Stimulated activated naive CD8-positive, alpha-beta T cell treated with anti-CD3 and anti-CD28 coated beads, Interleukin-15, amount 100 ng/mL, for 72 hours (primary cell): ENCODE measurements at regions not wholly inside any gene's neighbourhood (a gene's known extent, or its start where the extent isn't known, plus 50 kb on each side); places are given as distances from the start of the nearest gene placed in this dataset.

Source experiments
- ATAC-seq: fragments of 150-1000 bp; cut with Tn5 transposase; 2 replicates; pipeline ENCODE4 v1.10.0; 2021; ENCODE audit warnings: mild to moderate bottlenecking, moderate library complexity
- DNase-seq, 2 donors: peaks; one replicate each; pipeline ENCODE4 v3.0.0; 2021 to 2022
- H3K27ac Mint-ChIP-seq, 2 donors: one replicate each; pipeline ENCODE4 v1.8.0; 2022; ENCODE audit warnings: mild to moderate bottlenecking in 2 of 2, mixed read lengths in 2 of 2, moderate library complexity in 2 of 2
- H3K27me3 Mint-ChIP-seq: one replicate; pipeline ENCODE4 v1.8.0; 2022; ENCODE audit warnings: mixed read lengths
- H3K4me1 Mint-ChIP-seq: one replicate; pipeline ENCODE4 v1.8.0; 2022; ENCODE audit warnings: mild to moderate bottlenecking, mixed read lengths
- H3K4me3 Mint-ChIP-seq, 2 donors: one replicate each; pipeline ENCODE4 v1.8.0; 2022; ENCODE audit warnings: mild to moderate bottlenecking in 2 of 2, mixed read lengths in 2 of 2, moderate library complexity in 1 of 2
- H3K9me3 Mint-ChIP-seq, 2 donors: one replicate each; pipeline ENCODE4 v1.8.0; 2022; ENCODE audit warnings: mixed read lengths in 2 of 2

GRCh38 chr7:84469034-84469433 is 274.4 kb upstream of the SEMA3A start:
- Mint-ChIP-seq H3K4me1 (no peaks in the 10 kb centered on the region), H3K9me3 (no peaks in the 10 kb centered on the region), H3K4me3 (no peak overlapping the region), H3K27ac (no peak overlapping the region), H3K27me3 (no peaks in the 10 kb centered on the region)
- ATAC-seq (no peak), DNase-seq (no peak)

- DNase-seq, result no peak
- Mint-ChIP-seq H3K9me3 (no peaks in the 10 kb centered on the region), H3K27me3 (no peaks in the 10 kb centered on the region), H3K27ac (no peak overlapping the region), H3K4me1 (no peaks in the 10 kb centered on the region), H3K4me3 (no peak overlapping the region)
- no peak for ATAC-seq
These were observed 267.7 kb upstream of the SEMA3A start for GRCh38 chr7:84462259-84462658.

- H3K9me3 Mint-ChIP-seq, result no peaks in the 10 kb centered on the region
- no peak overlapping the region for H3K27ac Mint-ChIP-seq
- DNase-seq (no peak), ATAC-seq (no peak)
- H3K4me3 Mint-ChIP-seq, result no peak overlapping the region
- no peaks in the 10 kb centered on the region for H3K4me1 Mint-ChIP-seq
- H3K27me3 Mint-ChIP-seq, result no peaks in the 10 kb centered on the region
These were observed 266.5 kb upstream of the SEMA3A start for GRCh38 chr7:84461093-84461492.

- Mint-ChIP-seq H3K27me3 (no peaks in the 10 kb centered on the region), H3K27ac (no peak overlapping the region), H3K4me1 (no peaks in the 10 kb centered on the region), H3K9me3 (no peaks in the 10 kb centered on the region), H3K4me3 (no peak overlapping the region)
- DNase-seq (no peak), ATAC-seq (no peak)
These were observed 261.2 kb upstream of the SEMA3A start for GRCh38 chr7:84455788-84456187.

DNA sequence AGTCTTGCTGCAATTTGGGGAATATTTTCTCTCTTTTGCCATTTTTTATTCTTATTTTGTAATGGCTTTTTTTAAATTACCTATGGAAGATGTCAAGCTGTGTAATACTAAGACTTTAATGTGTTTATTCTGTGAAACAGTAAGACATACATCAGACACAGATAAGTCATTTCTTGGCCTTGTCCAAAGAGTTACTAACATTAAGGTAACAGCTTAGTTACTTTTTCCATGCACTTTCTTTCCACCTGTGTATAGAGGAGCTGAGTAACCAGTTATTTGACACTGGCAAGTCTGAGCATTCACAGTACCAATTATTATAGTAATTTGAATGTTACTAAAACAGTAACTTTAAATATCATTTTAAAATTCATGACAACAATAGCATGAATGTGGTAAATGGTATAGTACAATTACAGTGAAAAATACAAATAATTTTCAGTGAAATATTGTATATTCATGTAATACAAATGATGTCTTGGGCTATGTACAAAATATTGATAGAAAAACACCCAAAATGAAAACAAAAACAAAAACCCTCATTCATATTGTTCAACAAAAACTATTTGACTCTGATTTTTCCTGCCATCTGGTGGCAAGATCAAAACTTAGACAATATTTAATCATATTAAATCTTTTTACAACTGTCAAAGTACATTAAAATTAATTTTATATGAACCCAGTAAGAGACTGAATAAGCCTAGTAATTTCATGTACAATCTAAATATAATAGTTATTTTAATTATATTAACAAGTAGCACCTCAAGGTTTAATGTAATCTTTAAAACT is 259.8 kb upstream of the SEMA3A start:
- Mint-ChIP-seq H3K4me1 (no peaks in the 10 kb centered on the region), H3K4me3 (no peak overlapping the region), H3K27ac (no peak overlapping the region), H3K9me3 (no peaks in the 10 kb centered on the region), H3K27me3 (peaks cover 7% of the 10 kb centered on the region)
- DNase-seq, result no peak
- no peak for ATAC-seq

- H3K9me3 Mint-ChIP-seq, result no peaks in the 10 kb centered on the region
- peaks cover 7% of the 10 kb centered on the region for H3K27me3 Mint-ChIP-seq
- ATAC-seq (no peak), DNase-seq (no peak)
- no peak overlapping the region for H3K4me3 Mint-ChIP-seq
- H3K27ac Mint-ChIP-seq, result no peak overlapping the region
- H3K4me1 Mint-ChIP-seq, result no peaks in the 10 kb centered on the region
These were observed 258.0 kb upstream of the SEMA3A start for GRCh38 chr7:84452618-84453017.

DNA sequence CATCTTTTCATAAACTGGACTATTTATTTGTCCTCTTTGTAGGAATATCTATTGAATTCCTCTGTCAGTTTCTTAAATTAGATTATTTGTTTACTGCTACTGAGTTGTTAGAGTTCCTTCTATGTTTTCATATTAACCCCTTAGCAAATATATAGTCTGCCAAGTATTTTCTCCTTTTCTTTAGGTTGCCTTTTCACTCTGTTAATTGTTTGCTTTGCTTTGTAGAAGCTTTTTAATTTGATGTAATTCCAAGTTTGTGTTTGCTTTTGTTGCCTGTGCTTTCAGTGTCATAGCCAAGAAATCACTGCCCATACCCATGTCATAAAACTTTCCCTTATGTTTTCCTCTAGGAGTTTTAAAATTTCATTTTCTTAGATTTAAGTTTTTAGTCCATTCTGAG is 256.2 kb upstream of the SEMA3A start:
- peaks cover 7% of the 10 kb centered on the region for H3K27me3 Mint-ChIP-seq
- DNase-seq, result no peak
- no peak for ATAC-seq
- no peak overlapping the region for H3K27ac Mint-ChIP-seq
- H3K9me3 Mint-ChIP-seq, result no peaks in the 10 kb centered on the region
- no peaks in the 10 kb centered on the region for H3K4me1 Mint-ChIP-seq
- no peak overlapping the region for H3K4me3 Mint-ChIP-seq

GRCh38 chr7:84447636-84448293 is 253.2 kb upstream of the SEMA3A start:
- H3K9me3 Mint-ChIP-seq, result peaks cover 0 to 4% of the 10 kb centered on the region in 2 donors
- no peak for DNase-seq
- H3K27ac Mint-ChIP-seq, result no peak overlapping the region
- no peaks in the 10 kb centered on the region for H3K4me1 Mint-ChIP-seq
- peaks cover 7% of the 10 kb centered on the region for H3K27me3 Mint-ChIP-seq
- no peak overlapping the region for H3K4me3 Mint-ChIP-seq
- ATAC-seq, result peak; percentile 7

DNA sequence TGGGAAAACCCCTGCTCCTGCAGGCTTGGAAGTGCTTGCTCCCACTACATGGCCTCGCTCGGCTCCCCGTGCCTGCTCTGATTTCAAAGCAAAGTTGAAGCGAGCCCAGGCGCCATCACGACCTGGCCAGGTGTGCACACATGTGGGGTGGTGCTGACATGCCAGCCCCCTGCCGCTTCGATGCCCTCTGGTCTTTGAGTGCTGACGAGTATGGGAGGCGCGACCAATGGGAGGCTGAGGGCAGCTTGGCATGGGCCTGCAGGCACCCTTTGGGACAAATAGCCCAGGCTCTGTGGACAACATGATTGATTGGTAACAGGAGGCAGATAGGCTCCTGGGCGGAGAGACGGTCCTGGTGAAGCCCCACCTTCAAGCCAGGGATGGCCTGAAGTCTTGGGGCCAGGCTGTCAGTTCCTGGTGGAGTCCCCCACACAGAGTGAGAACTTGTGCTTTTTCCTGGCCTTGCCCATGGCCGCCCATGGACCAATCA is 252.4 kb upstream of the SEMA3A start:
- Mint-ChIP-seq H3K9me3 (peaks cover 0 to 4% of the 10 kb centered on the region in 2 donors), H3K4me3 (no peak overlapping the region), H3K27me3 (peaks cover 7% of the 10 kb centered on the region), H3K4me1 (no peaks in the 10 kb centered on the region), H3K27ac (no peak overlapping the region)
- ATAC-seq (peak; percentile 40), DNase-seq (no peak)

GRCh38 chr7:84425702-84426259 is 231.2 kb upstream of the SEMA3A start:
- Mint-ChIP-seq H3K27me3 (no peaks in the 10 kb centered on the region), H3K9me3 (peaks cover 9 to 19% of the 10 kb centered on the region in 2 donors), H3K27ac (no peak overlapping the region), H3K4me3 (no peak overlapping the region), H3K4me1 (no peaks in the 10 kb centered on the region)
- ATAC-seq (peak; percentile 43), DNase-seq (no peak)

DNA sequence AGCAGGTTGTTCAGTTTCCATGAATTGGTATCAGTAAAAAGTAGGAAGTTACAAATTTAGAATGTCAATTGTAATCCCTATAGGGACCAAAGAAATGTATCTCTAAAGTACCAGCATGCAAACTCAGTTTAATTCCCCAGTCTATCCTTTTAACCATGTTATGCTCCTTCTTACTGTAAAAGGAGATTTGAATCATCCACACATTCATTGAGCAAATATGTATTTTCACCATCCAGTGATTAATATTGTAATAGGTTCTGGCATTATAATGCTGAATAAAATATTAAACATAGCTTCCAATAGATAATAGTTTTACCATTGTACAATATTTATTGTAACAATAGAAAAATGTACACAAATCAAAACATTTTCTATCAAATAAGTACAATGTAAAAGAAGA is 228.2 kb upstream of the SEMA3A start:
- Mint-ChIP-seq H3K27ac (no peak overlapping the region), H3K4me1 (no peaks in the 10 kb centered on the region), H3K4me3 (no peak overlapping the region), H3K27me3 (no peaks in the 10 kb centered on the region), H3K9me3 (peaks cover 16 to 43% of the 10 kb centered on the region in 2 donors)
- ATAC-seq (no peak), DNase-seq (no peak)

GRCh38 chr7:84412161-84412969 is 217.8 kb upstream of the SEMA3A start:
- Mint-ChIP-seq H3K27ac (no peak overlapping the region), H3K27me3 (no peaks in the 10 kb centered on the region), H3K4me1 (no peaks in the 10 kb centered on the region), H3K4me3 (no peak overlapping the region), H3K9me3 (no peaks in the 10 kb centered on the region)
- no peak for ATAC-seq
- no peak for DNase-seq

GRCh38 chr7:84399661-84400060 is 205.1 kb upstream of the SEMA3A start:
- Mint-ChIP-seq H3K4me1 (no peaks in the 10 kb centered on the region), H3K4me3 (no peak overlapping the region), H3K27ac (no peak overlapping the region), H3K9me3 (peaks cover 22 to 23% of the 10 kb centered on the region in 2 donors), H3K27me3 (no peaks in the 10 kb centered on the region)
- ATAC-seq, result no peak
- no peak for DNase-seq

DNA sequence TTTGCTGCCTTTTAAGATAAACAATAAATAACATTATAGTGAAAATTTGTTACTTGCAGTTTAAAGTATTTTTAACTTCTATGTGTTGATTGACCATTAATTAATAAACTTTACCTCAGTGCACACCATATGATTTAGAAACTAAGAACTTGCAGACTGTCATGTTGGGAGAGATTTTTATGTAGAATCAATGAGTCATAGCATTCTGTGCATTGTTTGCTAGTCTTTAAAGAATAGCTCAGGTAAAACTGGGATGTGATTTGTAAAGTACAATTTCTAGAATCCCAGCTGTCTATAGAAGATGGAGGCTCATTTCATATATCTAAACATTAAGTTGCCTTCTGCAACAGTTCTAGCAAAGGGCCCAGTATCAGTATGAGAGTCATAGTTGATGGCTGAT is 199.6 kb upstream of the SEMA3A start:
- Mint-ChIP-seq H3K27me3 (no peaks in the 10 kb centered on the region), H3K4me1 (no peaks in the 10 kb centered on the region), H3K27ac (no peak overlapping the region), H3K4me3 (no peak overlapping the region), H3K9me3 (no peaks in the 10 kb centered on the region)
- no peak for DNase-seq
- no peak for ATAC-seq

DNA sequence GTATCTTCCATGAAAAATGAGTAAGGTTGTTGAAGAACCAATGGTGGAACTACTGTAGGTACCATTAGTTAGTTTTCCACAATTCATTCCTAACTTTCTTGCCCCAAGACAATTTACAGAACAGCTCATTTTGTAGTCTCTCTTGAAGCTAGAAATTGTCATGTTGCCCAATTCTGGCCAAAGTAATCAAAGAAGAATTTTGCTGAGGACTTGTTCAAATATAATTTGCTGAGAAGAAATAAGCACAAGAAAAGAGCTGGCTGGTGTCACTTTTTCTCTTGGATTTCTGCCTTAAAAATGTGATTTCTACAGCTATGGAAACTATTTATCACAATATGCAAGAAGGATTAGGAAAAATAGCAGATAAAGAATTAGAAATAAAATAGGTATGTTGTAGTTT is 199.2 kb upstream of the SEMA3A start:
- DNase-seq (no peak), ATAC-seq (no peak)
- Mint-ChIP-seq H3K9me3 (no peaks in the 10 kb centered on the region), H3K4me1 (no peaks in the 10 kb centered on the region), H3K27me3 (no peaks in the 10 kb centered on the region), H3K27ac (no peak overlapping the region), H3K4me3 (no peak overlapping the region)

- Mint-ChIP-seq H3K27ac (no peak overlapping the region), H3K27me3 (no peaks in the 10 kb centered on the region), H3K4me3 (no peak overlapping the region), H3K4me1 (no peaks in the 10 kb centered on the region), H3K9me3 (no peaks in the 10 kb centered on the region)
- no peak for DNase-seq
- ATAC-seq, result no peak
These were observed 196.3 kb upstream of the SEMA3A start for GRCh38 chr7:84390845-84391244.
